ENCODE measurements at regions not wholly inside any gene's neighbourhood (a gene's known extent, or its start where the extent isn't known, plus 50 kb on each side); places are given as distances from the start of the nearest gene placed in this dataset.

- TF ChIP-seq CTCF (conservative IDR thresholded peaks at IDR 0.05; ENCODE audit: low read length) = no peak
- no peak for TF ChIP-seq EZH2phosphoT487 (IDR thresholded peaks at IDR 0.05; ENCODE audit: borderline replicate concordance)
Measured at GRCh38 chr13:61725806-61726205, 310.2 kb upstream of the PCDH20 start.

All from Loucy (cell line).